ENCODE measurements at regions not wholly inside any gene's neighbourhood (a gene's known extent, or its start where the extent isn't known, plus 50 kb on each side); places are given as distances from the start of the nearest gene placed in this dataset.

DNA sequence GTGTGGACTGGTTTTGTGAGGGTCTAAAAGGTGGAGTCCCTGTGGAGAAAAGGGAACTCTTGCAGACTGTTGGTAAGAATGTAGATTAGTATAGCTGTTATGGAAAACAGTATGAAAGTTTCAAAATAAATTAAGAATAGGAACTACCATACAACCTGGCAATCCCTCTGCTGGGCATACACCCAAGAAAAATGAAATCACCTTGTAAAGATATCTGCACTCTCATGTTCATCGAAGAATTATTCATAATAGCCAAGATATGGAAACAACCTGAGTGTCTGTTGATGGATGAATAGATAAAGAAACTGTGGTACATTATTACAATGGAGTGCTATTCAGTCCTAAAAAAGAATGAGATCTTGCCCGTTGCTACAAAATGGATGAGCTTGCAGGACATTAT, 109.6 kb downstream of the TBX19 start:
- WGBS, 2 donors, result 43 to 63% methylated on average over 2 of the region's 2 CpGs
- intact Hi-C loops (cut with DNase I; ENCODE audit: low total_unique reads), result no loop called here
- no peak overlapping the region for H3K4me3 ChIP-seq (ENCODE audit: low read depth, poor library complexity, severe bottlenecking)
- TF ChIP-seq, protein P1, sequence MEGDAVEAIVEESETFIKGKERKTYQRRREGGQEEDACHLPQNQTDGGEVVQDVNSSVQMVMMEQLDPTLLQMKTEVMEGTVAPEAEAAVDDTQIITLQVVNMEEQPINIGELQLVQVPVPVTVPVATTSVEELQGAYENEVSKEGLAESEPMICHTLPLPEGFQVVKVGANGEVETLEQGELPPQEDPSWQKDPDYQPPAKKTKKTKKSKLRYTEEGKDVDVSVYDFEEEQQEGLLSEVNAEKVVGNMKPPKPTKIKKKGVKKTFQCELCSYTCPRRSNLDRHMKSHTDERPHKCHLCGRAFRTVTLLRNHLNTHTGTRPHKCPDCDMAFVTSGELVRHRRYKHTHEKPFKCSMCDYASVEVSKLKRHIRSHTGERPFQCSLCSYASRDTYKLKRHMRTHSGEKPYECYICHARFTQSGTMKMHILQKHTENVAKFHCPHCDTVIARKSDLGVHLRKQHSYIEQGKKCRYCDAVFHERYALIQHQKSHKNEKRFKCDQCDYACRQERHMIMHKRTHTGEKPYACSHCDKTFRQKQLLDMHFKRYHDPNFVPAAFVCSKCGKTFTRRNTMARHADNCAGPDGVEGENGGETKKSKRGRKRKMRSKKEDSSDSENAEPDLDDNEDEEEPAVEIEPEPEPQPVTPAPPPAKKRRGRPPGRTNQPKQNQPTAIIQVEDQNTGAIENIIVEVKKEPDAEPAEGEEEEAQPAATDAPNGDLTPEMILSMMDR (IDR thresholded peaks at IDR 0.05), result no peak
- no peak for TF ChIP-seq POLR2A (IDR thresholded peaks at IDR 0.05)
- no peak for DNase-seq (ENCODE audit: low spot score in 2 of 2)

DNA sequence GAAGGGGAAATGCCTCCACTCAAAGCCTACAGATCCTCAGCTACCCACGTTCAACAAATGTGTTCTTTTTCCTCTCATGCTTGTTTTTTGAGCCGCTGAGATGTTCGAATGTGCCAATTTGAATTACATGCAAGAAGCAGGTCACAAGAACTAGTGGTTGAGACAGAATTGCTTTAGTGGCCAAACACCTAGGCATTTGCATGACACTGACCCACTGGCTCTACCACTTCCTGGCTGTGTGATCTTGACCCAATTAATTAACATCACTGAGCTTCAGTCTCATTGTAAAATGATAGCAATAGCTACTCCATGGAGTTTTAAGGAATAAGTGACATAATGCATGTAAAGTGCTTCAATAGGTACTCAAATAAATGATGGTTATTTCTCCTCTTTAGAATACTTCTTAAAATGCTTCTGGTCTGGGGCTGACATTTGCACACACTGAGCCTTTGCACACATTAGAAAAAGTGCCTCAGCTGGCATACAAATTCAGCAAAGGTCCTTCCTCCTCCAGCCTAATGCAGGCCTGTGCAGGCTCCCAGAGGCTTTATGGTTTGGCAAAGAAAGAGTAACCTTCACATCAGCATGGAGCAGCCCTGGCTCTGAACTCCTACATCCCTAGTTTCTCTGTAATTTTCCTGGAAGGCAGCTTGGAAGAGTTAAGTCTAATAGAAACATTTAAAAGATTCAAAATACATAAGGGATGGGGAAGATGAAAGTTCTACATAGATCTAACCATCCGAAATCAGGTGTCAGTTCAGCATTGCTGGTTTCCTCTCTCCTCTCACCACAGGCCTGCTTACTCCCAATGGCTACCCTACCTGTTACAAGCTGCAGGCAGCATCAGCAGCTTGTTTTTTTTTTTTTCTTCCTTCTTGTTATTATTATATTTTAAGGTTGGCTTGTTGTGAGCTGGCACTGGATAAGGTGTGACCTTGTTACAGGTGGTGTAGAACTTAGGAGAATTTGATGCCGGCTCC, 107.4 kb downstream of the TBX19 start:
- 65 to 83% methylated on average over 5 of the region's 5 CpGs for WGBS, 2 donors
- intact Hi-C loops (cut with DNase I; ENCODE audit: low total_unique reads), result no loop called here

DNA sequence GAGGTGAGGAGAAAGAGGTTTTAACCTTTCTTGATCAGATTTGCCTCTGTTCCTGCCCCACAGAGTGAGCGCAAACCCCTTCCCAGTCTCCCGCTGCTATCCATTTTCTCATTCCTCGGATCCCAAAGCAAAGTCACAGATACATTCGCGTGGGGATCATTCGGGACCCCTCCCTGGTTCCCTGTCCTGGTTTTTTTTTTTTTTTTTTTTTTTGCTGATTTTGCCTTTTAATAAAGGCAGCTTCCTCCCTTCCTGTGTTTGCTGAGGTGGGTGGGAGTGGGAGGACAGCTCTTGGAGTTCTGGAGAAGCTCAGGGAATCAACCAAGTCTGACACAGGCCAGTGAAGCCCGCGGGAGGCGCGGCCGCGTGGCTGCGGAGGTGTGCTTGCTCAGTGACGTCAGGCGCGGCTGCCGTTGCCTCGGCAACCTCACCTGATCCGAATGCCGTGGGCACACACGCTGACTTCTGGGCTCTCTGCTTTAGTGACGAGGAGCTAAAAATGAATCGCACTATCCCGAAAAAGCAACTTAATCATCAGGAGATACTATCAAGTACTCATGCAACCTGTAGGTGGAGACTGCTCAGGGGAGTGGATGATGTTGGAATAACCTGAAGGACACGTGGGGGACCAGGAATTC, 106.4 kb downstream of the TBX19 start:
- 25 to 39% methylated on average over 25 of the region's 25 CpGs for WGBS, 2 donors
- TF ChIP-seq, protein P1 (IDR thresholded peaks at IDR 0.05), result no peak
- no peak for TF ChIP-seq POLR2A (IDR thresholded peaks at IDR 0.05)
- H3K4me3 ChIP-seq (ENCODE audit: low read depth, poor library complexity, severe bottlenecking), result no peak overlapping the region
- intact Hi-C loops (cut with DNase I; ENCODE audit: low total_unique reads), result no loop called here
- DNase-seq (ENCODE audit: low spot score in 2 of 2), result no peak

More for the DNA sequence above, 107.4 kb downstream of the TBX19 start:
- TF ChIP-seq, protein P1 (IDR thresholded peaks at IDR 0.05), result no peak
- TF ChIP-seq POLR2A (IDR thresholded peaks at IDR 0.05), result no peak
- no peak for DNase-seq (ENCODE audit: low spot score in 2 of 2)
- no peak overlapping the region for H3K4me3 ChIP-seq (ENCODE audit: low read depth, poor library complexity, severe bottlenecking)

DNA sequence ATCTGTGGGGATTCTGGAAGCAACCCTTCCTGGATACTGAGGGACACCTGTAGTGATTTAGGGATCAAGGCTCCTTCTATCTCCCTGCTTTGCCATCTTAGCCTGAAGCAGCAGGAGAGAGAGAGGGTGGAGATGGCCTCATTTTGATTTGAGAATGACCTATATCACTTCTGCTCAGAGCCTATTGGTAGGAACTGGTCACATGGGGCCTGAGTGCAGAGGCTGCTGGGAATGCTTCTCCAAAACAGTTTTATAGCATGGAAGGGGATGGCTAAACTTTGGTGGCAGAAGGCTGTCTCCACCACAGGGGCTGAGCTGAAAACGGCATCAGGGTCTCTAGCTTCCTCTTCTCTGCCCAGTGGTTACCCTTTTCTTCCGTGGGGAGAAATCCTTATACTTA, 105.8 kb downstream of the TBX19 start:
- WGBS, 2 donors, result 75 to 77% methylated on average over 2 of the region's 2 CpGs
- intact Hi-C loops (cut with DNase I; ENCODE audit: low total_unique reads), result no loop called here
- no peak for DNase-seq (ENCODE audit: low spot score in 2 of 2)
- no peak overlapping the region for H3K4me3 ChIP-seq (ENCODE audit: low read depth, poor library complexity, severe bottlenecking)
- TF ChIP-seq POLR2A (IDR thresholded peaks at IDR 0.05), result no peak
- TF ChIP-seq, protein P1 (IDR thresholded peaks at IDR 0.05), result no peak

DNA sequence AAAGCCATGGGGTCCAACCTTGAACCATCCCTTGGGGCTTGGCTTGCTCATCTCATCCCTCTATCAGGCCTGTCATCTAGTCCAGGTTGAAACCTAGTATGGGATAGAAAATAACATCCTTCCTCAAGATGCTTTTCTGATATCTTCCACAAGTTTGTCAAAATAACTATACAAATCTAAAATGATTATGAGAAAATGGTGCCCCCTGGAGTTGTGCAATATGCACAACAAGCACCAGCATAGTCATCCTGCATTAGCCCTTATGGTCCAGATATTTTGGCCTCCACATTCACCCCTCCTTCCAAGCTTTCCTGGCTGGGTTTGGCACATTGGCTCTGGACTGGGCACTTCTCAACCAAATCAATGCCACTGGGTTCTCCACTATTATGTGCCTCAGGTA, 101.2 kb downstream of the TBX19 start:
- no peak for TF ChIP-seq POLR2A (IDR thresholded peaks at IDR 0.05)
- intact Hi-C loops (cut with DNase I; ENCODE audit: low total_unique reads), result no loop called here

DNA sequence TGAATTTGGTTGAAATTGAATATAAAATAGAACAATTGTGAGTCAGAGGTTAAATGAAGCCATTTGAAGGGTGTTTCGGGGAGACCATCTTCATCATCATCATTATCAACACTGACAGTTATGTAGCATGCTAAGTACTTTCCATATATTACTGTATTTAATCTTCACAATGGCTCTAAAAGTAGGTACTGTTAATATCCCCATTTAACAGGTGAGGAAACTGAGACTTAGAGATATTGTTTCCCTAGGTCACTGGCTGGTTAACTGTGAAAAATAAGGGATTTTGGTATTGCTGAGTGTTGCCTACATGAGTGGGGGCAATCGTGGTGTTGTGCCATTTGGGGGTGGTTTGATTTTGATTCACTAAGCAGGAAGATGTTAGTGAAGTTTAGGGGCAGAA, 100.3 kb downstream of the TBX19 start:
- WGBS, 2 donors, result 80 to 90% methylated on average over 2 of the region's 2 CpGs
- no peak for TF ChIP-seq POLR2A (IDR thresholded peaks at IDR 0.05)
- TF ChIP-seq, protein P1 (IDR thresholded peaks at IDR 0.05), result no peak
- no peak for DNase-seq (ENCODE audit: low spot score in 2 of 2)
- intact Hi-C loops (cut with DNase I; ENCODE audit: low total_unique reads), result no loop called here
- H3K4me3 ChIP-seq (ENCODE audit: low read depth, poor library complexity, severe bottlenecking), result no peak overlapping the region

More for the DNA sequence above, 101.2 kb downstream of the TBX19 start:
- DNase-seq (ENCODE audit: low spot score in 2 of 2), result no peak
- H3K4me3 ChIP-seq (ENCODE audit: low read depth, poor library complexity, severe bottlenecking), result no peak overlapping the region
